IMR-90 (cell line): ENCODE measurements at regions not wholly inside any gene's neighbourhood (a gene's known extent, or its start where the extent isn't known, plus 50 kb on each side); places are given as distances from the start of the nearest gene placed in this dataset.

Experiments used
- ATAC-seq: fragments of 200-7000 bp; cut with Tn5 transposase; 2 replicates; pipeline ENCODE4 v1.9.1; 2020; ENCODE audit warnings: low read depth, mild to moderate bottlenecking, moderate library complexity
- BruUV-seq: library from RNA; stranded (reverse); fragments of 400-500 nt; replicated peaks from 2 replicates; lab custom pipeline; 2021; lab: Mats Ljungman, UMichigan
- CTCF ChIA-PET: fragments of 300-600 bp; formaldehyde crosslinking; extraction: SDS; loops from one replicate; lab custom pipeline; 2021; ENCODE audit warnings: antibody characterized with exemption; lab: Yijun Ruan, JAX
- POLR2A ChIA-PET: fragments of 300-600 bp; sonication (Branson Sonifier 250); formaldehyde crosslinking; loops from one replicate; lab custom pipeline; 2022; ENCODE audit warnings: antibody characterized with exemption; ENCODE audit not compliant: unreplicated experiment; lab: Charles Lee
- DNase-seq: peaks from one replicate; pipeline ENCODE4 v3.0.0; 2013
- H2AFZ ChIP-seq: replicated peaks from 2 replicates; pipeline ENCODE3; 2013; ENCODE audit warnings: low read length, mild to moderate bottlenecking; ENCODE audit not compliant: poor library complexity
- H2AK5ac ChIP-seq: 2 replicates; pipeline ENCODE4 v1.6.1; 2013; ENCODE audit warnings: low read depth, low read length, inconsistent platforms
- H2AK9ac ChIP-seq: replicated peaks from 2 replicates; pipeline ENCODE3; 2013; ENCODE audit warnings: mild to moderate bottlenecking, low read depth, low read length, moderate library complexity; ENCODE audit not compliant: poor library complexity
- H2BK120ac ChIP-seq: 2 replicates; pipeline ENCODE4 v1.6.1; 2013; ENCODE audit warnings: low read depth, low read length, inconsistent platforms
- H2BK15ac ChIP-seq: 3 replicates; pipeline ENCODE4 v1.6.1; 2013; ENCODE audit warnings: low read depth, low read length, inconsistent platforms
- H2BK20ac ChIP-seq: 2 replicates; pipeline ENCODE4 v1.6.1; 2013; ENCODE audit warnings: low read depth, mild to moderate bottlenecking, inconsistent platforms, low read length, moderate library complexity
- H2BK5ac ChIP-seq: 2 replicates; pipeline ENCODE4 v1.6.1; 2013; ENCODE audit warnings: mild to moderate bottlenecking, low read depth, low read length, inconsistent platforms; ENCODE audit not compliant: poor library complexity, severe bottlenecking
- H3K14ac ChIP-seq: replicated peaks from 2 replicates; pipeline ENCODE4 v1.6.1; 2013; ENCODE audit warnings: low read depth, low read length, inconsistent platforms
- H3K18ac ChIP-seq: 2 replicates; pipeline ENCODE4 v1.6.1; 2013; ENCODE audit warnings: low read depth, low read length, control low read depth
- H3K23ac ChIP-seq: 2 replicates; pipeline ENCODE4 v1.6.1; 2013; ENCODE audit warnings: low read depth, low read length, inconsistent platforms
- H3K27ac ChIP-seq: 2 replicates; pipeline ENCODE4 v1.5.1; 2013; ENCODE audit warnings: mild to moderate bottlenecking, control low read depth, low read length; ENCODE audit not compliant: insufficient read depth
- H3K27me3 ChIP-seq: 2 replicates; pipeline ENCODE4 v1.6.1; 2013; ENCODE audit warnings: low read length; ENCODE audit not compliant: control insufficient read depth, insufficient read depth
- H3K36me3 ChIP-seq: 2 replicates; pipeline ENCODE4 v1.6.1; 2013; ENCODE audit warnings: low read length, mixed read lengths; ENCODE audit not compliant: control insufficient read depth, insufficient read depth
- H3K4ac ChIP-seq: 2 replicates; pipeline ENCODE4 v1.6.1; 2013; ENCODE audit warnings: low read depth, low read length, inconsistent platforms
- H3K4me1 ChIP-seq: 2 replicates; pipeline ENCODE4 v1.6.1; 2013; ENCODE audit warnings: low read length, mixed read lengths; ENCODE audit not compliant: control insufficient read depth, insufficient read depth
- H3K4me2 ChIP-seq: 2 replicates; pipeline ENCODE4 v1.6.1; 2013; ENCODE audit warnings: low read depth, mild to moderate bottlenecking, control low read depth, low read length, moderate library complexity
- H3K4me3 ChIP-seq: 2 replicates; pipeline ENCODE4 v1.5.1; 2013; ENCODE audit warnings: low read depth, mild to moderate bottlenecking, control low read depth, low read length, moderate library complexity; ENCODE audit not compliant: insufficient read depth
- H3K56ac ChIP-seq: 2 replicates; pipeline ENCODE4 v1.6.1; 2013; ENCODE audit warnings: low read length, inconsistent platforms; ENCODE audit not compliant: insufficient read depth; ENCODE audit errors: extremely low read depth
- H3K79me1 ChIP-seq, 2 experiments: 2 replicates each; pipeline ENCODE4 v1.6.1; 2013; ENCODE audit warnings: low read length in 2 of 2, inconsistent platforms in 1 of 2, low read depth in 1 of 2
- H3K9ac ChIP-seq: 2 replicates; pipeline ENCODE4 v1.6.1; 2013; ENCODE audit warnings: low read depth, low read length, control low read depth
- H3K9me1 ChIP-seq: 2 replicates; pipeline ENCODE4 v1.6.1; 2013; ENCODE audit warnings: low read length, inconsistent platforms; ENCODE audit not compliant: insufficient read depth
- H3K9me3 ChIP-seq: 2 replicates; pipeline ENCODE4 v1.6.1; 2013; ENCODE audit warnings: low read length; ENCODE audit not compliant: control insufficient read depth, insufficient read depth
- H4K20me1 ChIP-seq: 2 replicates; pipeline ENCODE4 v1.6.1; 2013; ENCODE audit warnings: low read length, inconsistent platforms; ENCODE audit not compliant: insufficient read depth
- H4K5ac ChIP-seq: 2 replicates; pipeline ENCODE4 v1.6.1; 2013; ENCODE audit warnings: mild to moderate bottlenecking, low read depth, low read length, control low read depth
- H4K8ac ChIP-seq, 2 experiments: 2 replicates each; pipeline ENCODE4 v1.6.1; 2013; ENCODE audit warnings: low read depth in 2 of 2, low read length in 2 of 2, control low read depth in 1 of 2, inconsistent platforms in 1 of 2
- H4K91ac ChIP-seq: 2 replicates; pipeline ENCODE4 v1.6.1; 2013; ENCODE audit warnings: low read depth, low read length, inconsistent platforms; ENCODE audit not compliant: insufficient read depth
- CEBPB ChIP-seq: IDR thresholded peaks from 2 replicates; pipeline ENCODE4 v1.6.1; 2012; ENCODE audit warnings: low read depth, low read length, improper control_type of control experiment
- FOS ChIP-seq: fragments of 150-350 bp; IDR thresholded peaks from 2 replicates; pipeline ENCODE4 v1.6.1; 2016; ENCODE audit warnings: low read depth, low read length
- MAFK ChIP-seq: IDR thresholded peaks from 2 replicates; pipeline ENCODE4 v1.6.1; 2012; ENCODE audit warnings: low read depth, low read length, improper control_type of control experiment
- MXI1 ChIP-seq: IDR thresholded peaks from 2 replicates; pipeline ENCODE4 v1.6.1; 2012; ENCODE audit warnings: low read depth, mild to moderate bottlenecking, low read length, moderate library complexity, borderline replicate concordance
- WGBS, 2 experiments: methylation state at CpG; one replicate each; pipeline versions ENCODE4 v1.1.5 to v1.1.7; 2013; ENCODE audit warnings: missing lambda C conversion rate in 2 of 2; ENCODE audit not compliant: insufficient read length in 1 of 2; ENCODE audit errors: extremely low coverage in 2 of 2; 5-methylcytosine and 5-hydroxymethylcytosine counted together
- dilution Hi-C: fragments of 300-500 bp; cut with HindIII; formaldehyde crosslinking; loops from one replicate; pipeline ENCODE4 v1.14.3; 2018; ENCODE audit warnings: low sequenced_read_pairs; ENCODE audit not compliant: unreplicated experiment
- in situ Hi-C: fragments of 300-500 bp; cut with MboI; formaldehyde crosslinking; loops from 3 replicates; pipeline ENCODE4 v1.14.3; 2019; ENCODE audit warnings: low sequenced_read_pairs, inconsistent platforms, mixed read lengths
- intact Hi-C: fragments of 100-400 bp; cut with micrococcal nuclease; formaldehyde crosslinking; loops from 2 replicates; pipeline ENCODE4 v1.10.0; 2022
- TF ChIP-seq, protein P1 (sequence below): fragments of 150-350 bp; IDR thresholded peaks from 2 replicates; pipeline ENCODE4 v1.6.1; 2016; ENCODE audit warnings: low read depth, mild to moderate bottlenecking, low read length, moderate library complexity, borderline replicate concordance

DNA sequence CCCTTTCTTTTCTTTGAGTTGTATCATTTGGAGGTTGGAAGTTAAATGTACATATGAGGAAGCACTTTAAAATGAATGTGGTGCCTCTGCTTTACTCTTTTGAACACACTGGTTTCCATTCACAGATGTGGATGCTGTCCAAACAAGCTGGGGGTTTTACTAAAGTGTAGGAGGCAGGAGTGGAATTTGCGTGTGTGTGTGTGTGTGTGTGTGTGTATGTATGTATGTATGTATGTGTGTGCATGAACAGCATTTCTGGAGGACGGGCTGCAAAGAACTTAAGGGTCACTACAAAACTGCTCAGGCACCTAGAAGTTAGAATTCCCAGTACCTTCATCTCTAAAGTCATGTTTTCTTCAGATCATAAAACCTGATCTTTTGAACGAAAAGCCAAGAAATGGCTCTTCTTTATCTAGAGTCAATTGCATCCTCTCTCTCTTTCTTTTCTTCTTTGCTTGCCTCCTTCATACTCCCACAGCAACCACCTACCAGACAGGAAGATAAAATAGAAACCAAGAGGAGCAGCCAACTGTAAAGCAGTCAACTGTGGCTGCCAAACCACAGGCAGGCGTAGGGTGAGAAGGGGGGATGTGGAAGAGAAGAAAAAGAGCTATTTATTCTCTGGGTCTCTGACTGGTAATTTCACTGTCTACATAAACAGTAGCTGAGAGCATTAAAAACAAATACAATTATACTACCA is 177.0 kb upstream of the RASGEF1B start:
- WGBS, 2 experiments = no CpG with 5 or more reads among the region's 4 CpGs
- Histone ChIP-seq H3K18ac (no peak overlapping the region), H3K4me3 (no peak overlapping the region), H3K4me1 (no peaks in the 10 kb centered on the region), H2BK5ac (no peak overlapping the region), H2BK120ac (no peak overlapping the region), H2AFZ (no peak overlapping the region), H3K9ac (no peak overlapping the region), H4K5ac (no peak overlapping the region), H4K91ac (no peak overlapping the region), H3K4ac (no peak overlapping the region), H2BK15ac (no peak overlapping the region), H3K79me1 (no peaks in the 10 kb centered on the region), H3K14ac (no peak overlapping the region), H3K23ac (no peak overlapping the region), H2BK20ac (no peak overlapping the region), H3K27ac (no peak overlapping the region), H3K9me1 (no peaks in the 10 kb centered on the region), H2AK5ac (no peak overlapping the region), H3K27me3 (no peaks in the 10 kb centered on the region), H3K56ac (no peak overlapping the region), H4K8ac (no peak overlapping the region), H4K20me1 (no peaks in the 10 kb centered on the region), H2AK9ac (no peak overlapping the region), H3K4me2 (no peak overlapping the region), H3K36me3 (no peaks in the 10 kb centered on the region), H3K9me3 (no peaks in the 10 kb centered on the region)
- dilution Hi-C loops (no loop called here), in situ Hi-C loops (no loop called here), intact Hi-C loops (no loop called here)
- ATAC-seq (no peak), DNase-seq (no peak)
- POLR2A ChIA-PET = no interaction called here
- no peak for TF ChIP-seq CEBPB
- TF ChIP-seq, protein P1, sequence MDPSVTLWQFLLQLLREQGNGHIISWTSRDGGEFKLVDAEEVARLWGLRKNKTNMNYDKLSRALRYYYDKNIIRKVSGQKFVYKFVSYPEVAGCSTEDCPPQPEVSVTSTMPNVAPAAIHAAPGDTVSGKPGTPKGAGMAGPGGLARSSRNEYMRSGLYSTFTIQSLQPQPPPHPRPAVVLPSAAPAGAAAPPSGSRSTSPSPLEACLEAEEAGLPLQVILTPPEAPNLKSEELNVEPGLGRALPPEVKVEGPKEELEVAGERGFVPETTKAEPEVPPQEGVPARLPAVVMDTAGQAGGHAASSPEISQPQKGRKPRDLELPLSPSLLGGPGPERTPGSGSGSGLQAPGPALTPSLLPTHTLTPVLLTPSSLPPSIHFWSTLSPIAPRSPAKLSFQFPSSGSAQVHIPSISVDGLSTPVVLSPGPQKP = no peak
- no peak for TF ChIP-seq MXI1
- TF ChIP-seq FOS = no peak
- TF ChIP-seq MAFK = no peak
- CTCF ChIA-PET = interaction anchor here (0.6 kb wide), 1 partner anchor 227 kb away, joined by 3 read pairs; no protein-coding TSS in a partner anchor
- no TSS peak for BruUV-seq
